Skin epidermis (tissue), 12 donors: ENCODE measurements at regions not wholly inside any gene's neighbourhood (a gene's known extent, or its start where the extent isn't known, plus 50 kb on each side); places are given as distances from the start of the nearest gene placed in this dataset.

Experiments used
- H3K27ac ChIP-seq, 21 experiments: fragments of 200-600 bp; sonication (generic) in 11 of 21; one replicate each; pipeline ENCODE4 v1.5.0; 2020; ENCODE audit warnings: mild to moderate bottlenecking in 3 of 21, inconsistent platforms in 2 of 21, moderate library complexity in 2 of 21
- H3K4me3 ChIP-seq, 7 experiments: fragments of 200-600 bp; sonication (generic) in 2 of 7; one replicate each; pipeline ENCODE4 v1.5.0; 2020; ENCODE audit warnings: inconsistent platforms in 2 of 7, mild to moderate bottlenecking in 2 of 7, moderate library complexity in 1 of 7

- Histone ChIP-seq H3K27ac (no peak overlapping the region), H3K4me3 (no peak overlapping the region)
These were observed 54.1 kb upstream of the PIK3C2G start for GRCh38 chr12:18207266-18207665.

DNA sequence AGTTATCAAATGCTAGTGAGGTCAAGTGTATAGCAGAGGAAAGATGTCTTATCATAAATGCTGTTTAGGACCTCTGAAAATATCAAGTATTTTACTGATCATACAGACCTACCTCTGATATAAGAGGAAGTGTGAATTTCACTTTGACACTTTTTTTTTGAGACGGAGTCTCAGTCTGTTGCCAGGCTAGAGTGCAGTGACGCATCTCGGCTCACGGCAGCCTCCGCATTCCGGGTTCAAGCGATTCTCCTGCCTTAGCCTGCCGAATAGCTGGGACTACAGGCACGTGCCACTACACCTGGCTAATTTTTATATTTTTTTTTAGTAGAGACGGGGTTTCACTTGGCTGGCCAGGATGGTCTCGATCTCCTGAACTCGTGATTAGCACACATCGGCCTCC lies 55.1 kb upstream of the PIK3C2G start:
- no peak overlapping the region for H3K4me3 ChIP-seq
- H3K27ac ChIP-seq = no peak overlapping the region

DNA sequence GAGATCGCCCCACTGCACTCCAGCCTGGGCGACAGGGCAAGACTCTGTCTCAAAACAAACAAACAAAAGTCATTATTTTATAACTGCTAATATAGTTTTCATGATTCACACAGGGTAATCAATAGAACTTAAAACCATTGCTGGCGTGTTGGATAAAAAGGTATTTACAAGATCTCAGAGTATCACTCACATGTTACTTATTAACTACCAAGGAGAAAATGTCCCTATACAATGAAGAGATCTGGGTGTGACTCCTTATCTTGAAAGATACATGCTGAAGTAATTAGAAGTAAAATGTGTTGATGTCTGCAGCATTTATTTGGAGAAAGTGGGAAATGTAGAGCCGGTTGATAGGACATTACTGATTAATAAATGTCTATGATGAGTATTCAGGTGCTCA lies 57.3 kb upstream of the PIK3C2G start:
- H3K4me3 ChIP-seq = no peak overlapping the region

GRCh38 chr12:18192119-18192518 lies 69.2 kb upstream of the PIK3C2G start:
- Histone ChIP-seq H3K27ac (no peak overlapping the region), H3K4me3 (no peak overlapping the region)

More for the DNA sequence above, 57.3 kb upstream of the PIK3C2G start:
- H3K27ac ChIP-seq = no peak overlapping the region

DNA sequence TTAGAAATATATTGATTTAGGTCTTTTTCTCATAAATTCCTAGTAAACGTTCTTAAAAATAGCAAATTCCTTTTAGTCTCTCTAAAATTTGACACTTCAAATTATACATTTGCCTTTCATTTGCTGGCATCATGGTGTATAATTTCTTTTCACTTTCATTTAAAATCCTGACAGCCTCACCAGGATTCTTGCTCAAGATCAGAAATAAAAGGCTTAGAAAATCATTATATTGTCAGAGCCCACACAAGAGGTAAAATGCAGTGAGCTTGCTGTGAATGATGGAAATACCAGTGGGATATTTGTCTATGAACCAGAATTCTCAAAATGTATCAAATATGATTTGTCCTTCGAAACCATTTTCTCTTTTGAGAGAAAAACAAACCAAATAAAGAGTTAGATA lies 78.2 kb upstream of the PIK3C2G start:
- Histone ChIP-seq H3K4me3 (no peak overlapping the region), H3K27ac (no peak overlapping the region)

DNA sequence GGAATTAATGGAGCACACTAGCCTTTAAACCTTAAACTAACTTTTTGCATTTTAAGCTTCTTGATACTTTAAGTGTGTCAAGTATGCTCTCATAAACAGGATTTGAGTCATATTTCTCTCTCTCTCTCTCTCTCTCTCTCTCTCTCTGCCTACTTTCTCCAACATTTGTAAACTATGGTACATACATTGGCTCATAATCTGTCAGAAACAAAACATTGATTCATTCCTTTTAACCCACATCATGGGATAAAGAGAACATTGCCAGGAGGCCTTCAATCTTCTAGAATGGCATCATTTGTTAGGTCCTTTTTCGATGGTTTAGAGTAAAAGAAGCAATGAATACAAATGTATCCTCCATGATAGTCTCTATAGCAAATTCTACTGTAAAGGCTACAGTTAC lies 81.6 kb upstream of the RERGL start:
- no peak overlapping the region for H3K27ac ChIP-seq
- H3K4me3 ChIP-seq = no peak overlapping the region

GRCh38 chr12:18168016-18168415 lies 78.0 kb upstream of the RERGL start:
- Histone ChIP-seq H3K27ac (no peak overlapping the region), H3K4me3 (no peak overlapping the region)

DNA sequence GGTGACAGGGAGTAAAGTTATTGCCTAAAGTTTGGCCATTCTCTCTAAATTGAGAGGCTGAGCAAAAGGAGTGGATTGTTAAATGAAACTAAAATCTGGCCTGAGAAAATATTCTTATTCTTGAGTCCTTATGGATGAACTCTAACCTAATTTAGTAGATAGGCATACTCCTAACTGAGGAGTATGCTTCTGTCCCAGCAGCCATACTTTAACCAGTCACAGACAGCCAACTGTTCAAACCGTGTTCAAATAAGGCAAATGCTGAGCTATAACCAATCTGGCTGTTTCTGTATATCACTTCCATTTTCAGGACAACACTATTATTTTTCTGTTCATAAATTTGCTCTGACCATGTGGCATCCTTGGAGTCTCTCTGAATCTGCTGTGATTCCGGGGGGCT lies 75.9 kb upstream of the RERGL start:
- peak overlapping the region in 4 of 21 experiments; percentile 19 to 68 (median 49) for H3K27ac ChIP-seq
- H3K4me3 ChIP-seq = no peak overlapping the region

- no peak overlapping the region for H3K4me3 ChIP-seq
- H3K27ac ChIP-seq = peak overlapping the region in 4 of 21 experiments; percentile 19 to 68 (median 49)
These were observed 75.5 kb upstream of the RERGL start for GRCh38 chr12:18165422-18165871.

- Histone ChIP-seq H3K4me3 (no peak overlapping the region), H3K27ac (no peak overlapping the region)
These were observed 70.9 kb upstream of the RERGL start for GRCh38 chr12:18160901-18161300.

GRCh38 chr12:18158774-18159557 lies 69.0 kb upstream of the RERGL start:
- Histone ChIP-seq H3K27ac (no peak overlapping the region), H3K4me3 (no peak overlapping the region)

GRCh38 chr12:18153826-18154225 lies 63.8 kb upstream of the RERGL start:
- Histone ChIP-seq H3K4me3 (no peak overlapping the region), H3K27ac (no peak overlapping the region)

DNA sequence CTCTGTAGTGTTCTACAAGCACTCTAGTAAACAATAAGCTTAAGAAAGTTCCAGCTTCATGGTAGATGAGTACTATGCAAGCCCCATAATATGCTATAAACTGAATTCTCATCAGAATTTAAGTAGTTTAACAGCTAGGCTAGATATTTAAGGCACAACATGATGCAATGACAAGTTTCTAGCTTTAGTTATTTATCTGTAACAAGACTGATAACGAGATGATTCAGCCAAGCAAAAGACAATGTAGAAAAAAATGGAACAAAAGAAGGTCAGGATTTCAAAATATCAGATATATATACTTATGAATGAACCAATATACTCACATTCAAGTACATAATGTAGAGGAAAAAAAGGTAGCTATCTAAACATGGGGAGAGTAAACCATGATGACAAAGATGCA lies 61.0 kb upstream of the RERGL start:
- Histone ChIP-seq H3K4me3 (no peak overlapping the region), H3K27ac (no peak overlapping the region)

DNA sequence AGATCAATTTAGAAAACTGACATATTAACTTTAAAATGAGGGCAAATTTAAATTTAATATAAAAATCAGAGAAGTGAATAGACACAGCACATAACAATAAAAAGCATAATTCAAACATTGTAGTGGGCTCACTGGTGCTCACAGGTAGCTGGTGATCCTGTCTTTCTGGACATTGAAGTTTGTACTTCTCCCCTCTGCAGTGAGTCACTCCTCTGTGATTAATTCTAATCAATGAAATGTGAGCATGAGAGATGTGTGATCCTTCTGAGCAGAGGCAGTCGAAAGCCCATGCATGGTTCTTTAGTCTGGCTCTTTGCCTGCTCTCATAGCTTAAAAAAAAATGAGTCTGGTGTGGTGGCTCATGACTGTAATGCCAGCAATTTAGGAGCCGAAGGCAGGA lies 59.0 kb upstream of the RERGL start:
- H3K4me3 ChIP-seq = no peak overlapping the region

GRCh38 chr12:18146363-18146762 lies 56.4 kb upstream of the RERGL start:
- Histone ChIP-seq H3K4me3 (no peak overlapping the region), H3K27ac (no peak overlapping the region)

More for the DNA sequence above, 59.0 kb upstream of the RERGL start:
- H3K27ac ChIP-seq = no peak overlapping the region

DNA sequence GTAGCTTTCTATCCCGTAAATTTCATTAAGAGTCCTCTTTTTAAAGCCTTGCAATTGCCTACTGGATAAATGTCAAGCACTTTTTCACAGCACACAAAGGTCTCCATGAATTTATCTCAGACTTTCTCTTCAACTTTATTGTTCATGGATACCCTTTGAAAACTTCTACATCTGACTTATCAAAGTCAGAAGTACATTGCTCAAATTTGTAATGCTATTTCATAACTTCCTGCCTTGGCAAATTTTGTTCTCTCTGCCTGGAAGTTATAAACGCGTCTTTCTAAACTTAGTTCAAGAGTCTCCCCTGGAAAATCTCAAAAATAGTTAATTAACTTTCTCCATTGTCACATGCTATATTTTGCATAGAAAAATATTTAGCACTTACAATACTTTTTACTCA lies 55.9 kb upstream of the RERGL start:
- Histone ChIP-seq H3K27ac (no peak overlapping the region), H3K4me3 (no peak overlapping the region)

GRCh38 chr12:18141048-18141982 lies 51.3 kb upstream of the RERGL start:
- Histone ChIP-seq H3K27ac (peak overlapping the region in 1 of 21 experiments; percentile 8), H3K4me3 (no peak overlapping the region)

DNA sequence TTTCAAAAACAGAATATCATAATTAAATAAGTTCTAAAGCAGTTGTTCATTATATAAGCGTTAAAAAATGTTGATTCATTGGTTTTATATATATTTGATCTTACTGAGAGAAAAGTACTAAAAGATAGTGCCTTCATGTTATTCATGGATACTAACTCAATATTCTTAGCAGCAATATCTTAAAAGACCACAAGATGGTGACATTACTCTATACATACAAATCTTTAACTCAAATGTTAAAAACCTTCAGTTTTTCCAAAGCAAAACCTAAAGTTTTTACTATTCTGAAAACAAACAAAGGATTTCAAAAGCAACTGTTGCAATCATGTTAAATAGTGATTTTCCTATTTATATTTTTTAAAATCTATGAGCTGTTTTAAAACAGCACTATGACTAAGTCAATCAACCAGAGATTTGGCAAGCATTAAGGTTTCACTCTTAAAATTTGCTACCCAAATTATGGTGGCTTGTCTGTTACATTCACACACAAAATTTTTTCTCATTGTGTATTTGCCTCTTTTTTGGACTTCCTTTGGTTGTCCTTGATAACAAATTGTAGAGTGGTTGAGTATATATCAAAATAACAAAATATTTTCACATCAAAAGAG lies 50.1 kb upstream of the RERGL start:
- no peak overlapping the region for H3K4me3 ChIP-seq
- H3K27ac ChIP-seq = no peak overlapping the region
